ENCODE measurements at regions not wholly inside any gene's neighbourhood (a gene's known extent, or its start where the extent isn't known, plus 50 kb on each side); places are given as distances from the start of the nearest gene placed in this dataset.

DNA sequence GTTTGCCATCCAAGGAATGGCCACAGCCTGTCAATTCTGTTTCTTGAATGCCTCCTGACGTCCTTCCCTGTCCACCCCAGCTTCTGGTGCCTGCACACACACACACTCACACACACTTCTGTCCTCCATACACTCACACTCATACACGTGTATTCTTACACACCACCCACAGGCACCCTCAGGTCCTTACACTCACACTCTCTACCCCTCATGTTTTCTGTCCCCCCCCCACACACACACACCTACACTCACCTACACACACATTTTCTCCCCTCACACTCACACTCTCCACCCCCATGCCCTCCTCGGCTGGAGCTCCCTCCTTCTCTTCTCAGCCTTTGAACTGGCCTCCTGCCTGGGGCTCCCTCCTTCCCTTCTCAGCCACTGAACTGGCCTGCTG is 148.0 kb upstream of the SALL3 start:
- in situ Hi-C loops (cut with MboI; ENCODE audit: low pct_unique_long_range_greater_than_20kb, low sequenced_read_pairs, unreplicated experiment) = no loop called here
- TF ChIP-seq, protein P1, sequence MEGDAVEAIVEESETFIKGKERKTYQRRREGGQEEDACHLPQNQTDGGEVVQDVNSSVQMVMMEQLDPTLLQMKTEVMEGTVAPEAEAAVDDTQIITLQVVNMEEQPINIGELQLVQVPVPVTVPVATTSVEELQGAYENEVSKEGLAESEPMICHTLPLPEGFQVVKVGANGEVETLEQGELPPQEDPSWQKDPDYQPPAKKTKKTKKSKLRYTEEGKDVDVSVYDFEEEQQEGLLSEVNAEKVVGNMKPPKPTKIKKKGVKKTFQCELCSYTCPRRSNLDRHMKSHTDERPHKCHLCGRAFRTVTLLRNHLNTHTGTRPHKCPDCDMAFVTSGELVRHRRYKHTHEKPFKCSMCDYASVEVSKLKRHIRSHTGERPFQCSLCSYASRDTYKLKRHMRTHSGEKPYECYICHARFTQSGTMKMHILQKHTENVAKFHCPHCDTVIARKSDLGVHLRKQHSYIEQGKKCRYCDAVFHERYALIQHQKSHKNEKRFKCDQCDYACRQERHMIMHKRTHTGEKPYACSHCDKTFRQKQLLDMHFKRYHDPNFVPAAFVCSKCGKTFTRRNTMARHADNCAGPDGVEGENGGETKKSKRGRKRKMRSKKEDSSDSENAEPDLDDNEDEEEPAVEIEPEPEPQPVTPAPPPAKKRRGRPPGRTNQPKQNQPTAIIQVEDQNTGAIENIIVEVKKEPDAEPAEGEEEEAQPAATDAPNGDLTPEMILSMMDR (IDR thresholded peaks at IDR 0.05; ENCODE audit: extremely low read depth, insufficient read depth, missing control alignments) = no peak
- DNase-seq (ENCODE audit: low spot score) = no peak

DNA sequence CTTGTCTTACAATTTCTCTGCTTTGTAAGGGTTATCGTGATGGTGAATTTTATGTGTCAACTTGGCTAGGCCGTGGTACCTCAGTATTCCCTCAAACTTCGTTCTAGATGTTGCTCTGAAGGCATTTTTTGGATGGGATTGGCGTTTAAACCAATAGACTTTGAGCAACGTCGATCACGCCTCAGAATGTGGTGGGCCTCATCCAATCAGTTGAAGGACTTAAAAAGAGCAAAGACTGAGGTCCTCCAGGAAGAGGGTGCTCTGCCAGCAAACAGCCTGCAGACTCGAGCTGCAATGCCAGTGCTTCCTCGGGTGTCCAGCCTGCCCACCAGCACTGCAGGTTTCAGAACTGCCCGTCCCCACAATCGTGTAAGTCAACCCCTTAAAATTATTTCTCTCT is 145.8 kb upstream of the SALL3 start:
- in situ Hi-C loops (cut with MboI; ENCODE audit: low pct_unique_long_range_greater_than_20kb, low sequenced_read_pairs, unreplicated experiment) = no loop called here

DNA sequence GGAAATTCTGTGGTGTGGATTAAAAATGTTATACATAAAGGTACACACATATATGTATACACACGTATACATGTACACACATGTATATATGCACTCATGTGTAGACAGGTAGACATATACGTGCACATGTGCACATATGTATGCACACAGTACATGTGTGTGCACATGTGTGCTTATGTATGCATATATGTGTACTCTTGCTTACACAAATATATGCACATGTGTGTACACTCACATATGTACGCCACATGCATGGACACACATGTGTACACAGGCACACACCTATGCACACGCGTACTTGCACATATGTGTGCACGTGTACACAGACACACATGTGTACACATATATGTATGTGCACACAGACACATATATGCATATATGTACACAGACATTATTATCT is 142.8 kb upstream of the SALL3 start:
- TF ChIP-seq, protein P1 (IDR thresholded peaks at IDR 0.05; ENCODE audit: extremely low read depth, insufficient read depth, missing control alignments) = no peak
- in situ Hi-C loops (cut with MboI; ENCODE audit: low pct_unique_long_range_greater_than_20kb, low sequenced_read_pairs, unreplicated experiment) = no loop called here
- DNase-seq (ENCODE audit: low spot score) = no peak

More for the DNA sequence above, 145.8 kb upstream of the SALL3 start:
- no peak for DNase-seq (ENCODE audit: low spot score)
- TF ChIP-seq, protein P1 (IDR thresholded peaks at IDR 0.05; ENCODE audit: extremely low read depth, insufficient read depth, missing control alignments) = no peak

DNA sequence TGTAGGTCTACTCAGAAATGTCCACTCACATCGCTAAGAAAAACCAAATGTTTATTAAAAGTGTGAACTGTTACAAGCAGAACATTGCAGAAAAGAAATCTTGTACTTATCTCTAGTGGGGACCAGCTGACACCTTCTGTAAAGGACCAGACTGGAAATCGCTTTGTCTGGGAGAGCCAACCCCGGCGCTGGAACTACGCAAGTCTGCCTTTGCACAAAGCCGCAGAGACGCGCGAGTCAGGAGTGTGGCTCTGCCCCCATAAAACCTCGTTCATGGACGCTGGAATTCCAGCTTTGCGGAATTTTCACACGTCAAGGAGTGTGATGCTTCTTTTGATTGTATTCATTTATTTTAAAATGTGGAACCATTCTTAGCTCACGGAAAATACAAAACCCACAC is 141.9 kb upstream of the SALL3 start:
- TF ChIP-seq, protein P1 (IDR thresholded peaks at IDR 0.05; ENCODE audit: extremely low read depth, insufficient read depth, missing control alignments) = no peak
- in situ Hi-C loops (cut with MboI; ENCODE audit: low pct_unique_long_range_greater_than_20kb, low sequenced_read_pairs, unreplicated experiment) = no loop called here
- no peak for DNase-seq (ENCODE audit: low spot score)

DNA sequence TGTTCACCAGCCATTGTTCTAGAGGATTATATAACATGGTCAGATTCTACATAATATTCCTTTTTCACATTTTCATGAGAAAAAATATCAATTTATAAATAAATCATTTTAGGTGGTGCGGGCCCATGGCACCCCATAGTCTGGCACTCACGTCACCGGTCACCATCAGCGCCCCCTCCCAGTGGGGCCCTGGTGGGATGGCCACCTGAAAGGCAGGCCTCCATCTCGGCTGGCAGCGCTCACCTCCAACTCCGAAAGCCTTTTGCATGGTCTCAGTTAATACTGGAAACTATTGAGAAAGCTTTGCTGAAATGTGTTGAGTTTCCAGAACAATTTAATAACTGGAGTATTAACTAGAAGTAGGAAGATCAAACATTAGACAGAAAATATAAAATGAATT is 141.4 kb upstream of the SALL3 start:
- TF ChIP-seq, protein P1 (IDR thresholded peaks at IDR 0.05; ENCODE audit: extremely low read depth, insufficient read depth, missing control alignments) = no peak
- in situ Hi-C loops (cut with MboI; ENCODE audit: low pct_unique_long_range_greater_than_20kb, low sequenced_read_pairs, unreplicated experiment) = no loop called here
- no peak for DNase-seq (ENCODE audit: low spot score)

DNA sequence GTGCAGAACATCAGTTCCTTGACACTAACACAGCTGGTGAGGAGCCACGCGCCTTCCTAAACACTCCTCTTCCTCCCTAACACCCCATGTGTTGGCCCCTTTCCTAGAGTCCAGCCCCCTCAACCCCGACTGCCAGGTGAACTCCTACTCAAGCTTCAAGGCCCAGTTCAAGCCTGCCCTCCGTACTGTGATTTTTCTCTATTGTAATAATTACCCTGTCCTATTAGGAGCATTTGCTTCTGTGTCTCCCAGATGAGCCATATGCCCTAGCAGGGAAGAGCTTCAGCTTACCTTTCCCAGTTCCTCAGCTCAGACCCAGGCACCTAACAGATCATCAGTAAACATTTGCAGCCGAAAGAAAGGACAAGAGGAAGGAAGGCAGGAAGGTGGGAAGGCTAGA is 130.6 kb upstream of the SALL3 start:
- in situ Hi-C loops (cut with MboI; ENCODE audit: low pct_unique_long_range_greater_than_20kb, low sequenced_read_pairs, unreplicated experiment) = no loop called here
- DNase-seq (ENCODE audit: low spot score) = no peak
- TF ChIP-seq, protein P1 (IDR thresholded peaks at IDR 0.05; ENCODE audit: extremely low read depth, insufficient read depth, missing control alignments) = no peak

DNA sequence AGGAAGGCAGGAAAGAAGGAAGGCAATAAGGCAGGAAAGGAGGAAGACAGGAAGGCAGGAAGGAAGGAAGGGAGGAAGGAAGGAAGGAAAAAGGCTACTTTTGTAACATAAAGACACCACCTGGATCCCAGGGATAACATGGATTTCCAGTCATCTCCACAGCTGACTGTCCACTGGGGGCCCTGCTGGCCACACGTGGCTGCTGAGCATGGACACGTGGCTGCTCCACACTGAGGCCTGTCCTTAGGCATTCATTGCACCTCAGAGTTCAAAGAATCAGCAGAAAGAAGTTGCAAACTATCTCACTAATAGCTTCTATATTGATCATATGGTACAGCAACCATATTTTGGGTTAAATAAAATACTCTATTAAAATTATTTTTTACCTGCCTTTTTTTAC is 130.2 kb upstream of the SALL3 start:
- DNase-seq (ENCODE audit: low spot score) = no peak
- TF ChIP-seq, protein P1 (IDR thresholded peaks at IDR 0.05; ENCODE audit: extremely low read depth, insufficient read depth, missing control alignments) = no peak
- in situ Hi-C loops (cut with MboI; ENCODE audit: low pct_unique_long_range_greater_than_20kb, low sequenced_read_pairs, unreplicated experiment) = no loop called here
